Right lobe of liver (tissue), 4 donors: ENCODE measurements at regions not wholly inside any gene's neighbourhood (a gene's known extent, or its start where the extent isn't known, plus 50 kb on each side); places are given as distances from the start of the nearest gene placed in this dataset.

Experiments used
- CTCF ChIP-seq, 4 donors: fragments of 200-600 bp in 3 of 4; fragments of 450-650 bp in 1 of 4; IDR thresholded peaks; one replicate each; pipeline versions ENCODE4 v1.5.1 to v1.8.0; 2016 to 2022; ENCODE audit warnings: antibody characterized with exemption in 4 of 4, mild to moderate bottlenecking in 2 of 4
- POLR2A ChIP-seq: fragments of 450-650 bp; IDR thresholded peaks from one replicate; pipeline ENCODE4 v1.6.1; 2017; ENCODE audit warnings: antibody characterized with exemption, mild to moderate bottlenecking
- donor health status: DM: no; HTN: no; CAD: no.
- donor health status: DM: no; HTN: no; CAD: no.
- donor health status: DM: no; HTN: yes; CAD: no.

- TF ChIP-seq CTCF (IDR thresholded peaks at IDR 0.05) (no peak), POLR2A (no peak)
Measured at GRCh38 chr2:193267496-193268002, 1072.8 kb upstream of the TMEFF2 start.
